ENCODE measurements at regions not wholly inside any gene's neighbourhood (a gene's known extent, or its start where the extent isn't known, plus 50 kb on each side); places are given as distances from the start of the nearest gene placed in this dataset.

DNA sequence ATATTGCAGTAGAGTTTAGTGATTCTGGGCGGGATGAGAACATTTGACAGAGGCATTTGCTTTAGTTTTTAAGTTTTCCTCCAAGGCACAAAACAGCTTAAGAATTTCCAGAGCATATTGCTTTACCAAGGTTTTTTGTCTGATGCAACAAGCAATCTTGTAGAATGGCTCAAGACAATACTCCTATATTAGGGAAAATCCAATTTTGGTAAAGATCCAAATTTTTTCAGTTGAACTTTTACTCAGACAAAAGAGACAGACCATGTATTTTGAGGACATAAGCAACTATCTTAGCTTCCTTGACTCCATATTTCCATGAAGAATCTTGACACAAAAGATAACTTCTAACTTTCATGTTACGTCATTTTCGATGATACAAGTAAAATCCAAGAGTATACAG lies 92.3 kb upstream of the NANOS1 start:
- no peak for DNase-seq (ENCODE audit: insufficient read length, low spot score)
- TF ChIP-seq POLR2A (IDR thresholded peaks at IDR 0.05; ENCODE audit: low read depth, low read length), result no peak
- no peak for TF ChIP-seq POLR2AphosphoS5 (IDR thresholded peaks at IDR 0.05; ENCODE audit: low read depth, low read length)
- TF ChIP-seq PAX5 (IDR thresholded peaks at IDR 0.05; ENCODE audit: insufficient read depth, low read length, severe bottlenecking), result no peak
- no peak for TF ChIP-seq SPI1 (IDR thresholded peaks at IDR 0.05; ENCODE audit: low read depth, low read length)
- no peak for TF ChIP-seq POU2F2 (IDR thresholded peaks at IDR 0.05; ENCODE audit: low read depth, low read length)
- TF ChIP-seq TAF1 (IDR thresholded peaks at IDR 0.05; ENCODE audit: low read depth, low read length), result no peak
- FAIRE-seq, result no peak

DNA sequence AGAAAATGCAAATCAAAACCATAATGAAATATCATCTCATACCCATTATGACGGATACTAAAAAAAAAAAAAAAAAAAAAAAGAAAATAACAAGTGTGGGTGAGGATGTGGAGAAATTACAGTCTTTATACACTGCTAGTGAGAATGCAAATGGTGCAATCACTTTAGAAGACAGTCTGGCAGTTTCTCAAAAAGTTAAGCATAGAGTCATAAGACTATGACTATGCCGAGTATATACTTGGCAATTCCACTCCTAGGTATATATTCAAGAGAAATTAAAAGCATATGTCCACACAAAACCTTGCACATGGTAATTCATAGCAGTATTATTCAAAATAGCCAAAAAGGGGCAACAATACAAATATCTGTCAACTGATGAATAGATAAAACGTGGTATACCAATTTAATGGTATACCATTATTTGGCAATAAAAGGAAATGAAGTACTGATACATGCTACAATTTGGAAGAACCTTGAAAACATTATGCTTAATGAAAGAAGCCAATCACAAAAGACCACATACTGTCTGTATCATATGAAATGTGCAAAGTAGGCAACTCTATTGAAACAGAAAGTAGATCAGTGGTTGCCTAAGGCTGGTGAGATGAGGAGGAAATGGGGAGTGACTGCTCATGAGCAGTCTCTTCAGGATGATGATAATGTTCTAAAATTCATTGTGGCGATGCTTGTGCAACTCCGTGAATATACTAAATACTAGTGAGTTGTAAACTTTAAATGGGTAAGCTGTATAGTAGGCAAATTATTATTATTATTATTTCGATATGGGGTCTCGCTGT lies 90.1 kb upstream of the NANOS1 start:
- DNase-seq (ENCODE audit: insufficient read length, low spot score) (no peak), FAIRE-seq (no peak)
- no peak for TF ChIP-seq SPI1 (IDR thresholded peaks at IDR 0.05; ENCODE audit: low read depth, low read length)
- no peak for TF ChIP-seq TAF1 (IDR thresholded peaks at IDR 0.05; ENCODE audit: low read depth, low read length)
- TF ChIP-seq POLR2AphosphoS5 (IDR thresholded peaks at IDR 0.05; ENCODE audit: low read depth, low read length), result no peak
- TF ChIP-seq POLR2A (IDR thresholded peaks at IDR 0.05; ENCODE audit: low read depth, low read length), result no peak
- TF ChIP-seq POU2F2 (IDR thresholded peaks at IDR 0.05; ENCODE audit: low read depth, low read length), result no peak

DNA sequence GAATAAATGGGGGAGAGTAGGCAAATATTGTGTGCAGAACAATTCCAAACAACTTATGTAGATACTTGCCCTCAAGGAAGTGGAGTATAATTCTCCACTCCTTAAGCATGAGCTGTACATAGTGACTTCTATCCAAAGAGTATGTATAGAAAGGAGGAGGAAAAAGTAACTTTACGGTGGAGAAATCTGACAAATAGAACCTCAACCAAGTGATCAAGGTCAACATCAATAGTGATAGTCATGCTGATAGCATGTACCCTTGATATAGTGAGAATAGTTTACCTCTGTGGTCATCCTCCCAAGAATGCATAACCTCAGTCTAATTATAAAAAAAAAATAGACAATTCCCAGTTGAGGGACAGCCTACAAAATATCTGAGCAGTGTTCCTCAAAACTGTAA lies 89.1 kb upstream of the NANOS1 start:
- TF ChIP-seq TAF1 (IDR thresholded peaks at IDR 0.05; ENCODE audit: low read depth, low read length) (no peak), PAX5 (IDR thresholded peaks at IDR 0.05; ENCODE audit: insufficient read depth, low read length, severe bottlenecking) (no peak), POU2F2 (IDR thresholded peaks at IDR 0.05; ENCODE audit: low read depth, low read length) (no peak), SPI1 (IDR thresholded peaks at IDR 0.05; ENCODE audit: low read depth, low read length) (no peak), POLR2AphosphoS5 (IDR thresholded peaks at IDR 0.05; ENCODE audit: low read depth, low read length) (no peak), POLR2A (IDR thresholded peaks at IDR 0.05; ENCODE audit: low read depth, low read length) (no peak)
- FAIRE-seq (no peak), DNase-seq (ENCODE audit: insufficient read length, low spot score) (no peak)

DNA sequence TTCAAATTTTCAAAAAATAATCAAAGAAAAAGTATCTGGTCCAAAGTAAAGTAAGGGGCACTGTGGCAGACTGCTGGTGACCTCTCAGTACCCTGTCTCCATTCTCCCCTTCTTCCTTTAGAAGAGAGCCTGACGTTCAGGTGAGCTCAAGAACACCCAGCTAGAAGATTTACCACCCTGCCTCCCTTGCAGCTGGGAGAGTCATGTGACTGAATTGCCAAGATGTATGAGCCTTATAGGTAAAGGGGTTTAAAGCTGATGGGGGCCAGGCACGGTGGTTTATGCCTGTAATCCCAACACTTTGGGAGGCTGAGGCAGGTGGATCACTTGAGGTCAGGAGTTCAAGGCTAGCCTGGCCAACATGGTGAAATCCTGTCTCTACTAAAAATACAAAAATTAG lies 86.3 kb upstream of the NANOS1 start:
- FAIRE-seq (no peak), DNase-seq (ENCODE audit: insufficient read length, low spot score) (no peak)
- no peak for TF ChIP-seq POLR2AphosphoS5 (IDR thresholded peaks at IDR 0.05; ENCODE audit: low read depth, low read length)
- no peak for TF ChIP-seq TAF1 (IDR thresholded peaks at IDR 0.05; ENCODE audit: low read depth, low read length)
- no peak for TF ChIP-seq POLR2A (IDR thresholded peaks at IDR 0.05; ENCODE audit: low read depth, low read length)
- no peak for TF ChIP-seq POU2F2 (IDR thresholded peaks at IDR 0.05; ENCODE audit: low read depth, low read length)
- no peak for TF ChIP-seq PAX5 (IDR thresholded peaks at IDR 0.05; ENCODE audit: insufficient read depth, low read length, severe bottlenecking)
- no peak for TF ChIP-seq SPI1 (IDR thresholded peaks at IDR 0.05; ENCODE audit: low read depth, low read length)

DNA sequence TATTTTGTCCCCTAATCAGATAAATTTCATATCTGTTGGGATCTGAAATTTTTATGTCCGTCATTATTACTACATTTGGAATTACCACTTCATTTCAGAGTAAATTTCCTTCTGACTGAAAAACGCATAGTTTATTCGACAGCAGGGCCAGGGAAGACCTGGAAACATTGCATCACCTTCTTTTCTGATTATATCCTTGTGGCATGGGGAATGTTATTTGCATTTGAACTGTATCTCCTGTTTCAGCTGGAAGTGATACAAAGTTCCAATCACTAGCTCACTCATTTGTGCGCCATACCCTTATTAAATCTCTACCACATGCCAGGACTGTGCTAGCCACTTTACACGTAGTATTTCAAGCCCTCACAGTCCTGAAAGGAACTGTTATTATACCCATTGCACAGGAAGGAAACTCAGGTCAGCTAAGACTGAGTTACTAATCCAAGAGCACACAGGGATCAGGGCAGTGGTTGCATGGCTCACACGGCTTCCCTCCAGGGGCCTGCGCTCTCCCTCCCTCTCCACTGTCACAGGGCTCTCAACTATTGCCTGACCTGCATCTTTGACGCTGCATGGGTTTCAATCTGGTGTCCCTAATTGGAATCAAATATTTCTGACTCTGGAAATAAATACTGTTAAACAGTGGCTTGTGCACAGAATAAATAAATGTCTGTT lies 84.4 kb upstream of the NANOS1 start:
- FAIRE-seq (no peak), DNase-seq (ENCODE audit: insufficient read length, low spot score) (no peak)
- TF ChIP-seq PAX5 (IDR thresholded peaks at IDR 0.05; ENCODE audit: insufficient read depth, low read length, severe bottlenecking) (no peak), TAF1 (IDR thresholded peaks at IDR 0.05; ENCODE audit: low read depth, low read length) (no peak), POU2F2 (IDR thresholded peaks at IDR 0.05; ENCODE audit: low read depth, low read length) (no peak), POLR2A (IDR thresholded peaks at IDR 0.05; ENCODE audit: low read depth, low read length) (no peak), POLR2AphosphoS5 (IDR thresholded peaks at IDR 0.05; ENCODE audit: low read depth, low read length) (no peak), SPI1 (IDR thresholded peaks at IDR 0.05; ENCODE audit: low read depth, low read length) (no peak)

DNA sequence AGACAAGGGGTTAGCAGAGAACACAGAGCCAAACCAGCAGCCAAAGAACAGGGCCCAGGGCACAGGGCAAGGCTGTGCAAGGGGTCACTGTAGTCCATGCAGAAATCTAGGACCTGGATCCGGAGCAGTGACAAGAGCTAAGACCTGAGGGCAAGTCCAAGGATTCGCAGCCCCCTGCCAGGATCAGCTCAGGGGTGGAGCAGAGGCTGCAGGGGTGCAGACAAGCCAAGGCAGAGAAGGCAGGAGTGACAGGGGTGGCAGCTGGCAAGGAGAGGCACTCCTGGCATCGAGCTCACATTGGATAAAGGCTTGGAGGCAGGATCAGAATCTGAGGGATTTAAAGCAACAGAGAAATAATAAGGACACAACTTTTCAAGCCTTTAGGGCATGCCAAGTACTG lies 80.7 kb upstream of the NANOS1 start:
- TF ChIP-seq POU2F2 (IDR thresholded peaks at IDR 0.05; ENCODE audit: low read depth, low read length) (no peak), TAF1 (IDR thresholded peaks at IDR 0.05; ENCODE audit: low read depth, low read length) (no peak), POLR2A (IDR thresholded peaks at IDR 0.05; ENCODE audit: low read depth, low read length) (no peak), SPI1 (IDR thresholded peaks at IDR 0.05; ENCODE audit: low read depth, low read length) (no peak), PAX5 (IDR thresholded peaks at IDR 0.05; ENCODE audit: insufficient read depth, low read length, severe bottlenecking) (no peak), POLR2AphosphoS5 (IDR thresholded peaks at IDR 0.05; ENCODE audit: low read depth, low read length) (no peak)
- no peak for DNase-seq (ENCODE audit: insufficient read length, low spot score)
- FAIRE-seq, result no peak

DNA sequence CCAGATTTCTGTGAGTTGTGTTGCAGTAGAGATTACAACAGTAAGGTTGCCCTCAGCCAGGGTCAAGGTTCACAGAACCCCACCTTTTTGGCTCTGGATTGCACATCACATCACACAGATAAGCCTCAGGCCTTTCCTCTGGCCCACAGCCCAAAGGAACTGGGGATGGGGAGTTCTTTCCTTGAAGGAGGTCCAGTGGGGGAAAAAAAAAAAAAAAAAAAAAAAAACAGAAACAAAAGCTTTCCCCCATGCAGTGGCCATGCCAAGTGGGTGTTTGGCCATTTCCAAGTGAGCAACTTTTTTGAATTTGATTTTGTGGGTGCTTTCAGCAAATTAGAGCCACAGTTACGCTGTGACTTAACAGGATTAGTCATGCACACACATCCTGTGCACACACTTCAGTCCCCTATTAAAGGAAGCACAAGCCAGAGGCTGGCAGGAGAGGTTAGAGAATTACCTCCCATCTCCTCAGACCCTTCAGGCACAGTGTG lies 79.3 kb upstream of the NANOS1 start:
- DNase-seq (ENCODE audit: insufficient read length, low spot score), result no peak
- FAIRE-seq, result no peak
- TF ChIP-seq TAF1 (IDR thresholded peaks at IDR 0.05; ENCODE audit: low read depth, low read length) (no peak), POLR2AphosphoS5 (IDR thresholded peaks at IDR 0.05; ENCODE audit: low read depth, low read length) (no peak), POLR2A (IDR thresholded peaks at IDR 0.05; ENCODE audit: low read depth, low read length) (no peak), SPI1 (IDR thresholded peaks at IDR 0.05; ENCODE audit: low read depth, low read length) (no peak), POU2F2 (IDR thresholded peaks at IDR 0.05; ENCODE audit: low read depth, low read length) (no peak), PAX5 (IDR thresholded peaks at IDR 0.05; ENCODE audit: insufficient read depth, low read length, severe bottlenecking) (no peak)

DNA sequence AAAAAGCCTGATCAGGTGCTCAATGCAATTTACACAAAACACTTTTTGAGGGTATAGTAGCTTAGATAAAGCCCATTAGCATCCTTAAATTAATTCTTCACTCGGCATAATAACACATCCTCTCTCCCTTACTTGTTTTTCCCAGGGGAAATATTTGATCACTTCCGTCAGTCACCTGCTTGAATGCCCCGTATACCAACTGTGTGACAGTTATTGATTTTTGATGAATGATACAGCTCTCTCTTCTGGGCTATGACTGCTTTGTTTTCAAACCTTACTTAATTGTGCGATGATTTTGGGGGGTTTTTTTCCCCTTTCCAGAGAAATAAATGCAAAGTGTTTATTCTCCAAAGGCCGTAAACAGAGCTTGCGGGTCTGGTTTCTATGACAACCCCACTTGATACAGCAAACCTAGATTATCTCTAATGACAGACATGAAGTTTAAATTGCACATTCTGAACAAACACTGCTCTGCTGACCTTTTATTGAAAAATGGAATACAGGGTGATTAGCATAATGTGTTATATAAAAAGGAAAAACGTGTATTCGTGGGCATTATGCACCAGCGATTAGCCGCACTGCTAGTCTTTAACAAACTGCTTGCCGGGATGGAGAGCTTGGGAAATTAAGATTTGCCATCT lies 78.4 kb upstream of the NANOS1 start:
- DNase-seq (ENCODE audit: insufficient read length, low spot score), result no peak
- no peak for FAIRE-seq
- TF ChIP-seq PAX5 (IDR thresholded peaks at IDR 0.05; ENCODE audit: insufficient read depth, low read length, severe bottlenecking), result no peak
- TF ChIP-seq POU2F2 (IDR thresholded peaks at IDR 0.05; ENCODE audit: low read depth, low read length), result no peak
- TF ChIP-seq TAF1 (IDR thresholded peaks at IDR 0.05; ENCODE audit: low read depth, low read length), result no peak
- no peak for TF ChIP-seq POLR2A (IDR thresholded peaks at IDR 0.05; ENCODE audit: low read depth, low read length)
- TF ChIP-seq SPI1 (IDR thresholded peaks at IDR 0.05; ENCODE audit: low read depth, low read length), result no peak
- no peak for TF ChIP-seq POLR2AphosphoS5 (IDR thresholded peaks at IDR 0.05; ENCODE audit: low read depth, low read length)
